ENCODE measurements at regions not wholly inside any gene's neighbourhood (a gene's known extent, or its start where the extent isn't known, plus 50 kb on each side); places are given as distances from the start of the nearest gene placed in this dataset.

DNA sequence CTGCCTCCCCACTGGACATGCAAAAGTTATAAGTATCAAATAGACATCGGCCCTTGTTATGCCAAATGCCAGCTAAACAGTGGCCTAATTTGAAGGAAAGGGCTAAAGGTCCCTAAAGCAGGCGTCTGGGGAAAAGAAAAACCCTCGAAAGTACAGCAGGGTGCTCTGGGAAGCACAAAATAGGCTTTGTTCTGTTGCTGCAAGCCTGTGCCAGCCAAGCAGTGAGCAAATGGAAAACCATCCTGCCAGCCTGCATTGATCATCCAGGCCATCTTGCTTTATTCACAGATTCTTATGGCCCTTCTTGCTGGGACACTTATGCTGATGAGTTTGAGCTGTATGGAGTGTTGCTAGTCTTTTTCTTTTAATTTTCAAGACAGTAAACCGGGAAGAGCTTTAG, 62.2 kb upstream of the PLEKHG1 start:
- TF ChIP-seq, protein P1, sequence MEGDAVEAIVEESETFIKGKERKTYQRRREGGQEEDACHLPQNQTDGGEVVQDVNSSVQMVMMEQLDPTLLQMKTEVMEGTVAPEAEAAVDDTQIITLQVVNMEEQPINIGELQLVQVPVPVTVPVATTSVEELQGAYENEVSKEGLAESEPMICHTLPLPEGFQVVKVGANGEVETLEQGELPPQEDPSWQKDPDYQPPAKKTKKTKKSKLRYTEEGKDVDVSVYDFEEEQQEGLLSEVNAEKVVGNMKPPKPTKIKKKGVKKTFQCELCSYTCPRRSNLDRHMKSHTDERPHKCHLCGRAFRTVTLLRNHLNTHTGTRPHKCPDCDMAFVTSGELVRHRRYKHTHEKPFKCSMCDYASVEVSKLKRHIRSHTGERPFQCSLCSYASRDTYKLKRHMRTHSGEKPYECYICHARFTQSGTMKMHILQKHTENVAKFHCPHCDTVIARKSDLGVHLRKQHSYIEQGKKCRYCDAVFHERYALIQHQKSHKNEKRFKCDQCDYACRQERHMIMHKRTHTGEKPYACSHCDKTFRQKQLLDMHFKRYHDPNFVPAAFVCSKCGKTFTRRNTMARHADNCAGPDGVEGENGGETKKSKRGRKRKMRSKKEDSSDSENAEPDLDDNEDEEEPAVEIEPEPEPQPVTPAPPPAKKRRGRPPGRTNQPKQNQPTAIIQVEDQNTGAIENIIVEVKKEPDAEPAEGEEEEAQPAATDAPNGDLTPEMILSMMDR (IDR thresholded peaks at IDR 0.05) = no peak
- no peaks in the 10 kb centered on the region for H3K4me1 ChIP-seq

DNA sequence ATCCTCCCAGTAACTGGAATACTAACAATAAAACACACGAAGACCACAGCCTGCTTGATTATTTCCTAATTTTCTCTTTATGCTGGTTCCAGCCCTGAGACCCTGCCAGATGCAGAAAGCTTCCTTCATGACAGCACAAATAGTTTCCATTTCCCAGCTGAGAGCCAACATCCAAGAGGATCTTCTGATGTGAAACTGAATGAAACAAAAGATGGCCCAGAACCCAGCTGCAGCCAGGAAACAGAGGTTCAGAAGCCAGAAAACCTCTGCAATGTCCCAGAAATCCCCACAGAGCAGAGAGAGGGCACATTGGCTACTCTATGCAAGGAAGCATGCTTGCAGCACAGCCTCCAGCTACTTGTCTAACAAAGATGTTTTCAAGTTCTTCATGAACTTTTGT, 61.8 kb upstream of the PLEKHG1 start:
- Histone ChIP-seq H3K4me1 (no peaks in the 10 kb centered on the region), H3K27me3 (peaks cover 3% of the 10 kb centered on the region), H3K9ac (ENCODE audit: low read depth in 2 of 2, low read length in 2 of 2) (no peak overlapping the region), H3K27ac (peak overlapping the region; percentile 2), H3K36me3 (no peaks in the 10 kb centered on the region), H3K4me3 (no peak overlapping the region), H3K9me3 (no peaks in the 10 kb centered on the region)
- TF ChIP-seq, protein P1 (IDR thresholded peaks at IDR 0.05) = no peak
- intact Hi-C loops (cut with DNase I) = no loop called here
- DNase-seq = no peak

More for the DNA sequence above, 62.2 kb upstream of the PLEKHG1 start:
- no peak overlapping the region for H3K4me3 ChIP-seq
- H3K27me3 ChIP-seq = peaks cover 3% of the 10 kb centered on the region
- peak overlapping the region; percentile 2 for H3K27ac ChIP-seq
- intact Hi-C loops (cut with DNase I) = no loop called here
- H3K9ac ChIP-seq (ENCODE audit: low read depth in 2 of 2, low read length in 2 of 2) = no peak overlapping the region
- no peaks in the 10 kb centered on the region for H3K9me3 ChIP-seq
- H3K36me3 ChIP-seq = no peaks in the 10 kb centered on the region
- no peak for DNase-seq

DNA sequence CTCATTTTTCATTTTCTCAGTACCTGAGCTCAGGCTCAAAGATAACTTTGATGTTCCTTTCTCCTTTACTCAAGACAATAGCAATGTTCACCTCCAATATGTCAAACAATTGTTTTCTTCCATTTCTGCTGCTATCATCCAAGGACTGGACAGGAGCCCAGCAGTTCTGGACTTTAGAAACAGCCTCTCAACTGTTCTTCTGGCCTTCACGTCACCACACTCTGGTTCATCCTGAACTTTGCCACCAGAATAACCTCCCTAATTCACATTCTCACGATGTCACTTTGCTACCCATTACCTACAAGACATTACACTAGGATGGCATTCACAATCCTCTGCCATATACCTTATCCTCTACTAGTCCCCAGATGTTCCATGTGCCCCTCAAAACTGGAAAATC, 60.6 kb upstream of the PLEKHG1 start:
- Histone ChIP-seq H3K36me3 (no peaks in the 10 kb centered on the region), H3K9ac (ENCODE audit: low read depth in 2 of 2, low read length in 2 of 2) (no peak overlapping the region), H3K27me3 (peaks cover 3% of the 10 kb centered on the region), H3K27ac (no peak overlapping the region), H3K4me3 (no peak overlapping the region), H3K9me3 (no peaks in the 10 kb centered on the region), H3K4me1 (no peaks in the 10 kb centered on the region)
- no peak for DNase-seq
- TF ChIP-seq, protein P1 (IDR thresholded peaks at IDR 0.05) = no peak
- intact Hi-C loops (cut with DNase I) = no loop called here

DNA sequence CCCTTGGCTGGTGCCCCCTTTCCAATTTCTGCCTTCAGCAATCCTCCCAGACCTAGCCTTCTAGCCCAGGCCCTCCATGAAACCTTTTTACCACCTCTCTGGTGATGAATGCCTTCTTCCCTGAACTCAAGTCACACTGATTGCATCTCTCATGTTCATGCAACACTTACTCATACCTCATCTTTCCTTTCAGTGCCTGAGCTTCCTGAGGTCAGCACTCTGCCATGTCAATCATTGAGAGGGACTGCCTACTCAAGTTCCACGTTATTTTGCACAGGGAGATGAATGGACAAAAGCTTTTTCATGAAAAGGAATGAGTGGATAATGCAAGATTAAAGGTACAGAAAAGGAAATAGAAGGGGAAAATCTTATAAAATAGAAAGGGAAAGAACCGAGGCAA, 60.1 kb upstream of the PLEKHG1 start:
- TF ChIP-seq, protein P1 (IDR thresholded peaks at IDR 0.05) = no peak
- no peaks in the 10 kb centered on the region for H3K36me3 ChIP-seq
- H3K27me3 ChIP-seq = peaks cover 3% of the 10 kb centered on the region
- DNase-seq = no peak
- no peaks in the 10 kb centered on the region for H3K9me3 ChIP-seq
- H3K4me1 ChIP-seq = no peaks in the 10 kb centered on the region
- intact Hi-C loops (cut with DNase I) = no loop called here
- no peak overlapping the region for H3K4me3 ChIP-seq
- H3K9ac ChIP-seq (ENCODE audit: low read depth in 2 of 2, low read length in 2 of 2) = no peak overlapping the region
- no peak overlapping the region for H3K27ac ChIP-seq

DNA sequence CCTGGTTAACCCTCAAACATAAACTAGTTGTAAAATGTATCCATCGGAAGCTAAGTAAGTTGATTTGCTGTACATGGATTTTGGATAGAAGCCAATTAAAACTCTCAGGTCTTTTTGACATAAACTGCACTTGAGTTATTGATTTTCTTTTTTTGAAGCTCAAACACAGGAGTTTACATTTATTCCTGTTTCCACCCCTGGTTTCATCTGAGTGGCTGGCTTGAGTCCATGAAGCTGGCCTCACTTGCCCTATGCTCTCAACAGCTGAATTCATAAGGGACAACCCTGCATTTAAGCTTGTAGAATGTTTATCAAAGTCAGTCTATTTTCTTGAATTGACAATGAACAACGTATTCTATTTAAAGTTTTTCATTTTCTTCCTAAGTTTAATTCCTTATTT, 58.1 kb upstream of the PLEKHG1 start:
- TF ChIP-seq, protein P1 (IDR thresholded peaks at IDR 0.05) = no peak
- Histone ChIP-seq H3K9ac (ENCODE audit: low read depth in 2 of 2, low read length in 2 of 2) (no peak overlapping the region), H3K36me3 (no peaks in the 10 kb centered on the region), H3K4me1 (no peaks in the 10 kb centered on the region), H3K4me3 (no peak overlapping the region), H3K27ac (no peak overlapping the region), H3K27me3 (peaks cover 3% of the 10 kb centered on the region), H3K9me3 (no peaks in the 10 kb centered on the region)
- DNase-seq = no peak
- intact Hi-C loops (cut with DNase I) = no loop called here

DNA sequence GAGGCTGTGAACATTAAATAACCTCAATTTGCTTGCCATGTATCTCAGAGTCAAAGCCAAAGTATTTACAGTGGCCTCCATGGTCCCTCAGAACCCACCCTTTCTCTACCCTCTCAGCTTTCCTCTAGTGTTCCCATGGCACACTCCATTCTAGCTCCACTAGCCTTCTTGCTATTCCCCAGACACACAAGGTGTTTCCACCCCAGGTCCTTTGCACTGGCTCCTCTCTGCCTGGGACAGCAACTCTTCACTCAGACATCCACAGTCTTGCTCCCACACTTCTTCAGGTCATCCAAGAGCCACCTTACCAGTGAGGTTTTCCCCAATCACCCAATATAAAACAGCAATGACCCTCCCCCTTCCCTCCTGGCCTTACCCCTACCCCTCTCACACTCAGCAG, 56.5 kb upstream of the PLEKHG1 start:
- Histone ChIP-seq H3K9ac (ENCODE audit: low read depth in 2 of 2, low read length in 2 of 2) (no peak overlapping the region), H3K27me3 (peaks cover 3% of the 10 kb centered on the region), H3K4me3 (no peak overlapping the region), H3K4me1 (no peaks in the 10 kb centered on the region), H3K9me3 (no peaks in the 10 kb centered on the region), H3K27ac (no peak overlapping the region), H3K36me3 (no peaks in the 10 kb centered on the region)
- TF ChIP-seq, protein P1 (IDR thresholded peaks at IDR 0.05) = no peak
- intact Hi-C loops (cut with DNase I) = no loop called here
- DNase-seq = no peak
